ENCODE measurements at regions not wholly inside any gene's neighbourhood (a gene's known extent, or its start where the extent isn't known, plus 50 kb on each side); places are given as distances from the start of the nearest gene placed in this dataset.

GRCh38 chr2:18704276-18704675 lies 114.9 kb upstream of the NT5C1B start:
- no peak for DNase-seq

- no peak for DNase-seq
Observed at GRCh38 chr2:18703555-18703954, 114.2 kb upstream of the NT5C1B start.

- DNase-seq: no peak
Observed at GRCh38 chr2:18701981-18702380, 112.6 kb upstream of the NT5C1B start.

- no peak for DNase-seq
Observed at GRCh38 chr2:18701546-18701945, 112.2 kb upstream of the NT5C1B start.

- DNase-seq: no peak
Observed at GRCh38 chr2:18690342-18690741, 101.0 kb upstream of the NT5C1B start.

- no peak for DNase-seq
Observed at GRCh38 chr2:18684206-18685038, 95.1 kb upstream of the NT5C1B start.

- DNase-seq: no peak
Observed at GRCh38 chr2:18682681-18683080, 93.3 kb upstream of the NT5C1B start.

GRCh38 chr2:18677280-18677679 lies 87.9 kb upstream of the NT5C1B start:
- no peak for DNase-seq

GRCh38 chr2:18674309-18674708 lies 84.9 kb upstream of the NT5C1B start:
- DNase-seq: no peak

GRCh38 chr2:18671363-18671762 lies 82.0 kb upstream of the NT5C1B start:
- DNase-seq: no peak

- DNase-seq: no peak
Observed at GRCh38 chr2:18668221-18668620, 78.9 kb upstream of the NT5C1B start.

- no peak for DNase-seq
Observed at GRCh38 chr2:18664421-18664820, 75.1 kb upstream of the NT5C1B start.

- DNase-seq: no peak
Observed at GRCh38 chr2:18663861-18664260, 74.5 kb upstream of the NT5C1B start.

- DNase-seq: no peak
Observed at GRCh38 chr2:18662689-18663088, 73.3 kb upstream of the NT5C1B start.

- DNase-seq: no peak
Observed at GRCh38 chr2:18659915-18660314, 70.5 kb upstream of the NT5C1B start.

GRCh38 chr2:18656048-18656447 lies 66.7 kb upstream of the NT5C1B start:
- DNase-seq: no peak

GRCh38 chr2:18651842-18652774 lies 62.7 kb upstream of the NT5C1B start:
- no peak for DNase-seq

- DNase-seq: no peak
Observed at GRCh38 chr2:18650221-18650620, 60.9 kb upstream of the NT5C1B start.

GRCh38 chr2:18649502-18650135 lies 60.2 kb upstream of the NT5C1B start:
- no peak for DNase-seq

- no peak for DNase-seq
Observed at GRCh38 chr2:18648161-18648560, 58.8 kb upstream of the NT5C1B start.

GRCh38 chr2:18647731-18648130 lies 58.4 kb upstream of the NT5C1B start:
- DNase-seq: no peak

GRCh38 chr2:18645315-18645714 lies 55.9 kb upstream of the NT5C1B start:
- no peak for DNase-seq

- DNase-seq: no peak
Observed at GRCh38 chr2:18644115-18644462, 54.7 kb upstream of the NT5C1B start.
